Activated naive CD8-positive, alpha-beta T cell treated with anti-CD3 and anti-CD28 coated beads, Interleukin-2, amount 10 ng/mL, durations not matched to agents 7 days and 5 days (primary cell): ENCODE measurements at regions not wholly inside any gene's neighbourhood (a gene's known extent, or its start where the extent isn't known, plus 50 kb on each side); places are given as distances from the start of the nearest gene placed in this dataset.

Experiments used
- ATAC-seq: fragments of 150-1000 bp; cut with Tn5 transposase; one replicate; pipeline ENCODE4 v1.10.0; 2021; ENCODE audit warnings: low read depth, moderate library complexity
- POLR2A ChIA-PET: fragments of 350-600 bp; sonication (Branson Sonifier 250); formaldehyde crosslinking; loops from one replicate; lab custom pipeline; 2021; ENCODE audit warnings: antibody characterized with exemption; lab: Charles Lee
- DNase-seq: peaks from one replicate; pipeline ENCODE4 v3.0.0; 2021
- H3K27ac Mint-ChIP-seq: one replicate; pipeline ENCODE4 v1.8.0; 2022; ENCODE audit warnings: mild to moderate bottlenecking, mixed read lengths
- H3K27me3 Mint-ChIP-seq: one replicate; pipeline ENCODE4 v1.8.0; 2022; ENCODE audit warnings: mild to moderate bottlenecking, moderate library complexity, mixed read lengths
- H3K36me3 Mint-ChIP-seq: one replicate; pipeline ENCODE4 v1.8.0; 2021; ENCODE audit warnings: mild to moderate bottlenecking, mixed read lengths
- H3K4me1 Mint-ChIP-seq: one replicate; pipeline ENCODE4 v1.8.0; 2021; ENCODE audit warnings: mixed read lengths
- H3K4me3 Mint-ChIP-seq: one replicate; pipeline ENCODE4 v1.8.0; 2022; ENCODE audit warnings: mild to moderate bottlenecking, moderate library complexity, mixed read lengths
- H3K9me3 Mint-ChIP-seq: one replicate; pipeline ENCODE4 v1.8.0; 2021; ENCODE audit warnings: mixed read lengths

- Mint-ChIP-seq H3K27ac (no peak overlapping the region), H3K4me1 (no peaks in the 10 kb centered on the region), H3K36me3 (peaks cover 1% of the 10 kb centered on the region), H3K27me3 (peaks cover 2% of the 10 kb centered on the region), H3K9me3 (no peaks in the 10 kb centered on the region), H3K4me3 (no peak overlapping the region)
- DNase-seq (no peak), ATAC-seq (no peak)
- POLR2A ChIA-PET = no interaction called here
Observed at GRCh38 chr12:25034676-25035075, 85.8 kb upstream of the BCAT1 start.

DNA sequence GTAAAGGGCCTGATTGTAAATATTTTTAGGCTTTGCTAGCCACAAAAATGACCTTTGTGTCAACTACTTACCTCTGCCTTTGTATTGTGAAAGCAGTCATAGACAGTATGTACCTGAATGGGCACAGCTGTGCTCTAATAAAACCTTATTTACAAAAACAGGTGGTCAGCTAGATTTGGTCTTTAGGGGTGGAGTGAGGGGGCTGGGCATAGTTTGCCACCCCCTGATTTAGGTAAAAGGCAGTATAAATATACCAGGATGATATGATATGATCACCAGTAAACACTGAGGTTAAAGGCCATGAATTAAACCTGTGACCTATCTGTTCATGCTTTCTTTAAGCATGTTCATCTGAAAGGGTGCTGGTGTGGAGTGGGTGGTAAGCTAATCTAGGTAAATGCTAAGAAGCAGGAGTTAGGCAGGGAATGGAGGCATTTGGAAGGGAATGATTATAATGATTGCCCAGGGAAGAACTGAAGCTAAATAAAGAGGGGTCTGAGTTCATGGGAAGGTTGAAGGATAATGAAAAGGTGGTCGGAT lies 77.1 kb upstream of the BCAT1 start:
- ATAC-seq (no peak), DNase-seq (no peak)
- H3K4me3 Mint-ChIP-seq = no peak overlapping the region
- no peaks in the 10 kb centered on the region for H3K27me3 Mint-ChIP-seq
- H3K36me3 Mint-ChIP-seq = no peaks in the 10 kb centered on the region
- H3K9me3 Mint-ChIP-seq = no peaks in the 10 kb centered on the region
- POLR2A ChIA-PET = interaction anchor here (0.8 kb wide), 1 partner anchor 15 kb away, joined by 3 read pairs; no protein-coding TSS in a partner anchor
- H3K4me1 Mint-ChIP-seq = no peaks in the 10 kb centered on the region
- no peak overlapping the region for H3K27ac Mint-ChIP-seq

GRCh38 chr12:25025260-25025659 lies 76.4 kb upstream of the BCAT1 start:
- Mint-ChIP-seq H3K36me3 (no peaks in the 10 kb centered on the region), H3K9me3 (no peaks in the 10 kb centered on the region), H3K27me3 (no peaks in the 10 kb centered on the region), H3K4me3 (no peak overlapping the region), H3K27ac (no peak overlapping the region), H3K4me1 (no peaks in the 10 kb centered on the region)
- ATAC-seq (no peak), DNase-seq (no peak)
- POLR2A ChIA-PET = interaction anchor here (0.8 kb wide), 1 partner anchor 16 kb away, joined by 3 read pairs; no protein-coding TSS in a partner anchor

- Mint-ChIP-seq H3K4me3 (no peak overlapping the region), H3K27ac (no peak overlapping the region), H3K4me1 (no peaks in the 10 kb centered on the region), H3K36me3 (no peaks in the 10 kb centered on the region), H3K9me3 (peaks cover 3% of the 10 kb centered on the region), H3K27me3 (peaks cover 2% of the 10 kb centered on the region)
- DNase-seq (no peak), ATAC-seq (no peak)
- POLR2A ChIA-PET = no interaction called here
Observed at GRCh38 chr12:25023808-25024207, 74.9 kb upstream of the BCAT1 start.

GRCh38 chr12:25020621-25021243 lies 71.8 kb upstream of the BCAT1 start:
- Mint-ChIP-seq H3K27ac (no peak overlapping the region), H3K4me3 (no peak overlapping the region), H3K36me3 (no peaks in the 10 kb centered on the region), H3K9me3 (peaks cover 3% of the 10 kb centered on the region), H3K4me1 (no peaks in the 10 kb centered on the region), H3K27me3 (peaks cover 4% of the 10 kb centered on the region)
- POLR2A ChIA-PET = no interaction called here
- ATAC-seq (no peak), DNase-seq (no peak)

DNA sequence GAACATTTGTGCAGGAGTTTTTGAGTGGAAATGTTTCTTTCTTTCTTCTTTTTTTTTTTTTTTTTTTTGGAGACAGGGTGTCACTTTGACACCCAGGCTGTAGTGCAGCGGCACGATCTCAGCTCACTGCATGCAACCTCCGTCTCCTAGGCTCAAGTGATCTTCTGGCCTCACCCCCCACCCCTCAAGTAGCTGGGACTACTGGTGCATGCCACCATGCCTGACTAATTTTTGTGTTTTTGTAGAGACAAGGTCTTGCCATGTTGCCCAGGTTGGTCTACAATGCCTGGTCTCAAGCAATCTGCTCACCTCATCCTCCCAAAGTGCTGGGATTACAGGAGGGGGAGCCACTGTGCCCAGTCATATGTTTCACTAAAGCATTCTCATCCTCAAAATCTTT lies 69.2 kb upstream of the BCAT1 start:
- no peaks in the 10 kb centered on the region for H3K36me3 Mint-ChIP-seq
- ATAC-seq (no peak), DNase-seq (no peak)
- POLR2A ChIA-PET = no interaction called here
- peaks cover 7% of the 10 kb centered on the region for H3K27me3 Mint-ChIP-seq
- H3K4me1 Mint-ChIP-seq = no peaks in the 10 kb centered on the region
- no peak overlapping the region for H3K27ac Mint-ChIP-seq
- H3K9me3 Mint-ChIP-seq = peaks cover 3% of the 10 kb centered on the region
- H3K4me3 Mint-ChIP-seq = no peak overlapping the region

GRCh38 chr12:25017336-25017735 lies 68.4 kb upstream of the BCAT1 start:
- Mint-ChIP-seq H3K27me3 (peaks cover 7% of the 10 kb centered on the region), H3K4me3 (no peak overlapping the region), H3K36me3 (no peaks in the 10 kb centered on the region), H3K27ac (no peak overlapping the region), H3K4me1 (no peaks in the 10 kb centered on the region), H3K9me3 (peaks cover 3% of the 10 kb centered on the region)
- DNase-seq = no peak
- ATAC-seq = no peak
- POLR2A ChIA-PET = interaction anchor here (0.7 kb wide), 1 partner anchor 14 kb away, joined by 3 read pairs; no protein-coding TSS in a partner anchor

- Mint-ChIP-seq H3K9me3 (peaks cover 3% of the 10 kb centered on the region), H3K4me3 (no peak overlapping the region), H3K27me3 (peaks cover 7% of the 10 kb centered on the region), H3K27ac (no peak overlapping the region), H3K4me1 (no peaks in the 10 kb centered on the region), H3K36me3 (no peaks in the 10 kb centered on the region)
- DNase-seq (no peak), ATAC-seq (no peak)
- POLR2A ChIA-PET = no interaction called here
Observed at GRCh38 chr12:25014961-25015360, 66.1 kb upstream of the BCAT1 start.

DNA sequence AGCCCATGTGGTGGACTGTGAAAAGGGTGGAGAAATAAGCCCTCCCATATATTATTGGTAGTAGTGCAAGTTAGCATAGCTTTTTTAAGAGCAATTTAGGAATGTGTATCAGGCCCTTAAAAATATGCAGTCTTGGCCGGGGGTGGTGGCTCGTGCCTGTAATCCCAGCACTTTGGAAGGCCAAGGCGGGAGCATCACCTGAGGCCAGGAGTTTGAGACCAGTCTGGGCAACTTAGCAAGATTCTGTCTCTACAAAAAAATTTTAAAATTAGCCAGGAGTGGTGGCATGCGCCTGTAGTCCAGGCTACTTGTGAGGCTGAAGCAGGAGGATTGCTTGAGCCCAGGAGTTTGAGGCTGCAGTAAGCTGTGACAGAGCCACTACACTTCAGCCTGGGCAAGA lies 64.2 kb upstream of the BCAT1 start:
- ATAC-seq (no peak), DNase-seq (no peak)
- POLR2A ChIA-PET = no interaction called here
- Mint-ChIP-seq H3K27ac (no peak overlapping the region), H3K36me3 (no peaks in the 10 kb centered on the region), H3K27me3 (peaks cover 3% of the 10 kb centered on the region), H3K9me3 (no peaks in the 10 kb centered on the region), H3K4me3 (no peak overlapping the region), H3K4me1 (no peaks in the 10 kb centered on the region)

DNA sequence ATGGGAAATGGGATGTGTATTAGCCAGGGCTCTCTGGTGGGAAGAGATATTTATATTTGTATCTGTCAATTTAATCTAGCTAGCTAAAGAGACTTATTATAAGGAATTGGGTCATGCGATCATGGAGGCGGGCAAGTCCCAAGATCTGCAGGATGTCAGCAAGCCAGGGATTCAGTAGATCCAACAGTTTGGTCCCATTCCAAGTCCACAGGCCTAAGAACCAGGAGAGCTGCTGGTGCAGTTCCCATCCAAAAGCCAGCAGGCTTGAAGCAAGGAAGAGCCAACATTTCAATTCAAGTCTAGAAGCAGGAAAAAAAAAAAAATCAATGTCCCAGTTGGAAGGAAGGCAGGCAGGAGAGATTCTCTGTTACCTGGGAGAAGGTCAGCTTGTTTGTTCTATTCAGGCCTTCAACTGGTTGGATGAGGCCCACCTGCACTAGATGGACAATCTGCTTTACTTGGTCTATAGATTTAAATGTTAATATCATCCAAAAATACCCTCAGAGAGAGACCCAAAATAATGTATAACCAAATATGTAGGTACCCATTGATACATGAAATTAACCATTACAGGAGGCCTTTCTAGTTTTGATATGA lies 60.7 kb upstream of the BCAT1 start:
- Mint-ChIP-seq H3K4me1 (no peaks in the 10 kb centered on the region), H3K9me3 (no peaks in the 10 kb centered on the region), H3K36me3 (no peaks in the 10 kb centered on the region), H3K27me3 (peaks cover under 1% of the 10 kb centered on the region), H3K4me3 (no peak overlapping the region), H3K27ac (no peak overlapping the region)
- POLR2A ChIA-PET = no interaction called here
- DNase-seq (no peak), ATAC-seq (no peak)

DNA sequence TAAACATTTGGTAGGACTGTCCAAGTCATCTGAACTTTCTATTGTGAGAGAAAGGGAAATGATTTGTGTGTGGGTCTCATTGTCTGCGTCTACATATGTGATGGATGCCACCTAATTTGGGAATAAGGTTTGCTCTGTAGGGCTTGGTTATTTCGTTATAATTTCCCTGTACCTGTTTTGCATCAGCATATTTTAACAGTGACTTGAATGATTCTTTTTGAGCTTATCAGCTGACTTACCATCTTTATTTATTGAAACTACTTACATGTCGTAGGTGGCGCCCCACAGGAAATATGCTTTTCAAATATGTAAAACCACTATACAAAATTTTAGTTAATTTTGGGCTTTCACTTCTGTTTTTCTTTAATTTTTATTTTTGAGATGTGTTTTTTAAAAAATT lies 56.5 kb upstream of the BCAT1 start:
- DNase-seq (no peak), ATAC-seq (no peak)
- no peaks in the 10 kb centered on the region for H3K9me3 Mint-ChIP-seq
- H3K36me3 Mint-ChIP-seq = no peaks in the 10 kb centered on the region
- POLR2A ChIA-PET = no interaction called here
- peaks cover 3% of the 10 kb centered on the region for H3K27me3 Mint-ChIP-seq
- no peak overlapping the region for H3K27ac Mint-ChIP-seq
- no peaks in the 10 kb centered on the region for H3K4me1 Mint-ChIP-seq
- no peak overlapping the region for H3K4me3 Mint-ChIP-seq

GRCh38 chr12:25004447-25004846 lies 55.5 kb upstream of the BCAT1 start:
- no peak overlapping the region for H3K27ac Mint-ChIP-seq
- ATAC-seq (no peak), DNase-seq (no peak)
- no peak overlapping the region for H3K4me3 Mint-ChIP-seq
- H3K27me3 Mint-ChIP-seq = peaks cover 3% of the 10 kb centered on the region
- POLR2A ChIA-PET = no interaction called here
- no peaks in the 10 kb centered on the region for H3K4me1 Mint-ChIP-seq
- H3K9me3 Mint-ChIP-seq = no peaks in the 10 kb centered on the region
- H3K36me3 Mint-ChIP-seq = no peaks in the 10 kb centered on the region

DNA sequence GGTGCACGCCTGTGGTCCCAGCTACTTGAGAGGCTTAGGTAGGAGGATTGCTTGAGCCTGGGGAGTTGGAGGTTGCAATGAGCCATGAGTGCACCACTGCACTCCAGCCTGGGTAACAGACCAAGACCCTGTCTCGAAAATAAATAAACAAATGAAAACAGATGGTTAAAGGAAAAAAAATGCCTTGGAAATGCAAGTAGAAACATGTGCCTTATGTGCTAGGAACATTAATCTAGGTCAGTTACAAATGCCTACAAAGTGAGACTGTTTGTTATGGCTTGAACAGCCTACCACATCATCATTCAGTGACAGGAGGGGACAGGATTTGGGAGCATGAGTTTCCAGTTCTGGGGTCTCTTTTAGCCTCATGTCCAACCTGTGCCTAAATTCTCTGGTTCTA lies 52.4 kb upstream of the BCAT1 start:
- no peaks in the 10 kb centered on the region for H3K9me3 Mint-ChIP-seq
- H3K36me3 Mint-ChIP-seq = no peaks in the 10 kb centered on the region
- H3K27ac Mint-ChIP-seq = no peak overlapping the region
- DNase-seq = no peak
- POLR2A ChIA-PET = no interaction called here
- H3K4me3 Mint-ChIP-seq = no peak overlapping the region
- H3K27me3 Mint-ChIP-seq = peaks cover 3% of the 10 kb centered on the region
- ATAC-seq = no peak
- peaks cover 3% of the 10 kb centered on the region for H3K4me1 Mint-ChIP-seq
